HUES64 (cell line): ENCODE measurements at regions not wholly inside any gene's neighbourhood (a gene's known extent, or its start where the extent isn't known, plus 50 kb on each side); places are given as distances from the start of the nearest gene placed in this dataset.

Source experiments
- H3K27ac ChIP-seq: 2 replicates; pipeline ENCODE4 v1.7.0; 2013; ENCODE audit warnings: low read depth, low read length, inconsistent platforms
- H3K27me3 ChIP-seq: 2 replicates; pipeline ENCODE4 v1.6.1; 2013; ENCODE audit warnings: mild to moderate bottlenecking, low read length; ENCODE audit not compliant: insufficient read depth
- H3K36me3 ChIP-seq: 2 replicates; pipeline ENCODE4 v1.6.1; 2013; ENCODE audit warnings: mild to moderate bottlenecking, low read length; ENCODE audit not compliant: insufficient read depth
- H3K4me1 ChIP-seq: 2 replicates; pipeline ENCODE4 v1.6.1; 2013; ENCODE audit warnings: mild to moderate bottlenecking, low read length, moderate library complexity; ENCODE audit not compliant: insufficient read depth
- H3K4me3 ChIP-seq: 2 replicates; pipeline ENCODE4 v1.5.1; 2013; ENCODE audit warnings: mild to moderate bottlenecking, low read length, moderate library complexity
- H3K9ac ChIP-seq: 2 replicates; pipeline ENCODE4 v1.6.1; 2013; ENCODE audit warnings: mild to moderate bottlenecking, low read depth, low read length
- H3K9me3 ChIP-seq: 2 replicates; pipeline ENCODE4 v1.6.1; 2013; ENCODE audit warnings: low read depth, low read length; ENCODE audit not compliant: insufficient read depth
- WGBS: fragments of 150-250, 120-280 bp; methylation state at CpG from one replicate; pipeline ENCODE4 v1.1.7; 2013; ENCODE audit warnings: missing lambda C conversion rate; 5-methylcytosine and 5-hydroxymethylcytosine counted together

GRCh38 chr6:153720732-153721131 lies 318.3 kb upstream of the OPRM1 start:
- Histone ChIP-seq H3K4me3 (no peak overlapping the region), H3K36me3 (no peaks in the 10 kb centered on the region), H3K9me3 (no peaks in the 10 kb centered on the region), H3K27me3 (no peaks in the 10 kb centered on the region), H3K9ac (no peak overlapping the region), H3K27ac (no peak overlapping the region), H3K4me1 (peaks cover 9% of the 10 kb centered on the region; the same call in 1 of the 2 replicates)

- Histone ChIP-seq H3K9ac (no peak overlapping the region), H3K36me3 (no peaks in the 10 kb centered on the region)
Observed at GRCh38 chr6:153705429-153705828, 333.6 kb upstream of the OPRM1 start.

DNA sequence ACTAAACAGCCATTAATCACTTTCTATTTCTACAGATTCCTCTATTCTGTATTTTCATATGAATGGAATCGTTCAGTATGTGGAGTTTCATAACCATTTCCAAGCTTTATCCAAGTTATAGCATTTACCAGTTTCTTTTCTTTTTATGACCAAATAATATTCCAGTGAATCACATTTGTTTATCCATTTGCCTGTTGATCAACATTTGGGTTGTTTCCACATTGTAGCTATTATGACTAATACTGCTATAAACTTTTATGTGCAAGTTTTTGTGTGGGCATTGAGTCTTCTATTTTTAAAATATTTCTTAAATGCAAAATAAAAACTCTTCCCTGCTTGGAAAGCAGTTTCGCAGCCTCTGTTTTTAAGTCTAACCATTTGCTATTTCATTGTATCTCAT lies 336.4 kb upstream of the OPRM1 start:
- H3K27me3 ChIP-seq = no peaks in the 10 kb centered on the region
- H3K27ac ChIP-seq = no peak overlapping the region
- no peaks in the 10 kb centered on the region for H3K36me3 ChIP-seq
- H3K4me3 ChIP-seq = no peak overlapping the region
- peaks cover 6% of the 10 kb centered on the region; the same call in 1 of the 2 replicates for H3K4me1 ChIP-seq
- no peak overlapping the region for H3K9ac ChIP-seq
- H3K9me3 ChIP-seq = peaks cover 18% of the 10 kb centered on the region
- WGBS = 98% methylated on average over 2 of the region's 2 CpGs

More at GRCh38 chr6:153705429-153705828, 333.6 kb upstream of the OPRM1 start:
- Histone ChIP-seq H3K4me1 (no peaks in the 10 kb centered on the region), H3K27me3 (no peaks in the 10 kb centered on the region), H3K9me3 (peaks cover 18% of the 10 kb centered on the region), H3K27ac (no peak overlapping the region), H3K4me3 (no peak overlapping the region)

DNA sequence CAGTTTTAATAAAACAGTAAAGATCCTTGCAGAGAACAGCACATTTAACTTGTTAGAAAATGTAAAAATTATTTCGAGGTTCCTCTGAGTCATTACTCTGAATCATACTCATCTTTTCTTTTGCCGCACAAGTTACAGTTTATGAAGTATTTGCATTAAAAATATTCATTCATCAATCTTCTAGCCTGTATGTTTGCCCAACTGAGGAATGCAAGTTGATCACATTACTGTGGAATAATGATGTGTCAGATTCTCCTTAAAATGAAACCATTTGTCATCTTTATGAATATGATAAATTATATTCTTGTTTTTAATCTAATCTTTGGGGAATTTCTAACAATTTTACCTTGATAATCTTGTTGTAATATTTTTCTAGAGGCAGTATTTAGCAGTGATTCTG lies 340.4 kb upstream of the OPRM1 start:
- Histone ChIP-seq H3K9ac (no peak overlapping the region), H3K36me3 (no peaks in the 10 kb centered on the region), H3K4me1 (peaks cover 6% of the 10 kb centered on the region; the same call in 1 of the 2 replicates), H3K27me3 (no peaks in the 10 kb centered on the region), H3K27ac (no peak overlapping the region), H3K4me3 (no peak overlapping the region), H3K9me3 (no peaks in the 10 kb centered on the region)
- WGBS = no CpG with 5 or more reads among the region's 2 CpGs

GRCh38 chr6:153698001-153698400 lies 341.0 kb upstream of the OPRM1 start:
- Histone ChIP-seq H3K9ac (no peak overlapping the region), H3K4me1 (peaks cover 6% of the 10 kb centered on the region; the same call in 1 of the 2 replicates), H3K27me3 (no peaks in the 10 kb centered on the region), H3K36me3 (no peaks in the 10 kb centered on the region), H3K9me3 (no peaks in the 10 kb centered on the region), H3K4me3 (no peak overlapping the region), H3K27ac (no peak overlapping the region)
- WGBS = 83% methylated on average over 5 of the region's 5 CpGs

DNA sequence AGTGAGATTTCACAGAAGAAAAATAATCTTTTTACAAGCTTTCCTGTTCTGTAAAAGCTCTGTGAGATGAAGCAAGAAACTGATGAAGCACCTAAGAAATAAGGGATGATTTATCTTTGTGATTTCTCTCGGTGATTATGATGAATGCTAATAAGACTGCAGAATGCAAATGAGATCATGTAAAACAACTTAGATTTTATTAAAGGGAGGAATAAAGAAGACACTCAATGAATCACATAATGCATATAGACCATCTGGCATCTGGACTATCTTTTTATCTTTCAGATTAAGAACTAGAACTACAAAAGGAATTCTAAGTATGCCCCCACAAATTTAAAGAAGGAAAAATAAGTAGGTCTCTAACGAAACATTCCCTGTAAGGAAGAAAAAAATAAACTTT lies 361.5 kb upstream of the OPRM1 start:
- WGBS = 90% methylated on average over 1 of the region's 2 CpGs
- H3K36me3 ChIP-seq = no peaks in the 10 kb centered on the region
- no peak overlapping the region for H3K4me3 ChIP-seq
- H3K4me1 ChIP-seq = no peaks in the 10 kb centered on the region
- H3K9me3 ChIP-seq = no peaks in the 10 kb centered on the region
- H3K27ac ChIP-seq = no peak overlapping the region
- no peaks in the 10 kb centered on the region for H3K27me3 ChIP-seq
- no peak overlapping the region for H3K9ac ChIP-seq

GRCh38 chr6:153673750-153674149 lies 365.3 kb upstream of the OPRM1 start:
- WGBS = 73% methylated on average over 2 of the region's 2 CpGs
- Histone ChIP-seq H3K9me3 (no peaks in the 10 kb centered on the region), H3K9ac (no peak overlapping the region), H3K27me3 (no peaks in the 10 kb centered on the region), H3K4me1 (no peaks in the 10 kb centered on the region), H3K27ac (no peak overlapping the region), H3K4me3 (no peak overlapping the region), H3K36me3 (no peaks in the 10 kb centered on the region)

DNA sequence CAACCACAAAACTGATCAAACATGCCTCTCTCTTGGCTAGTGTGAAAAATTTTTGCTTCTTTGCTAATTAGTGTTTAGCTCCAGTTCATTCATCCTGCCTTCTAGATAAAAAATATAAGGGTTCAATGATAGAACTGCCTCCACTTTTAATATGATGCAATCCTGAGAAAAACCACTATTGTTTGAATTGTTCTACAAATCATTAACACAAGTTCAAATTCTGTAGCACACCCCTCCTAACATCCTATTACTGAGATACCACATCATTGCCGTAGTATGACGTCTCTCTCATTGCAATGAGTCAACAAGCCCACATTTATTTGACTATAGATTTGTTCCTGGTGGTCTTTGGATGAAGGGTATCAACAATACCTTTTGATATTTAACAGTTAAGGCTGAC lies 365.8 kb upstream of the OPRM1 start:
- Histone ChIP-seq H3K36me3 (no peaks in the 10 kb centered on the region), H3K27me3 (no peaks in the 10 kb centered on the region), H3K9ac (no peak overlapping the region), H3K4me1 (no peaks in the 10 kb centered on the region), H3K4me3 (no peak overlapping the region), H3K27ac (no peak overlapping the region), H3K9me3 (no peaks in the 10 kb centered on the region)
- WGBS = 78% methylated on average over 2 of the region's 2 CpGs

- H3K9me3 ChIP-seq = no peaks in the 10 kb centered on the region
- H3K36me3 ChIP-seq = no peaks in the 10 kb centered on the region
- H3K9ac ChIP-seq = no peak overlapping the region
- no peaks in the 10 kb centered on the region for H3K4me1 ChIP-seq
- 99% methylated on average over 4 of the region's 4 CpGs for WGBS
- no peak overlapping the region for H3K27ac ChIP-seq
- no peak overlapping the region for H3K4me3 ChIP-seq
- no peaks in the 10 kb centered on the region for H3K27me3 ChIP-seq
Observed at GRCh38 chr6:153670403-153671026, 368.5 kb upstream of the OPRM1 start.

- Histone ChIP-seq H3K4me3 (no peak overlapping the region), H3K27ac (no peak overlapping the region), H3K9ac (no peak overlapping the region), H3K9me3 (no peaks in the 10 kb centered on the region), H3K4me1 (no peaks in the 10 kb centered on the region), H3K36me3 (no peaks in the 10 kb centered on the region), H3K27me3 (no peaks in the 10 kb centered on the region)
- WGBS = 94% methylated on average over 1 of the region's 1 CpG
Observed at GRCh38 chr6:153668758-153669157, 370.3 kb upstream of the OPRM1 start.

- Histone ChIP-seq H3K4me1 (no peaks in the 10 kb centered on the region), H3K9me3 (no peaks in the 10 kb centered on the region), H3K27me3 (no peaks in the 10 kb centered on the region), H3K36me3 (no peaks in the 10 kb centered on the region), H3K9ac (no peak overlapping the region), H3K4me3 (no peak overlapping the region), H3K27ac (no peak overlapping the region)
- 95% methylated on average over 1 of the region's 1 CpG for WGBS
Observed at GRCh38 chr6:153662982-153663381, 376.1 kb upstream of the OPRM1 start.

GRCh38 chr6:153645326-153645725 lies 393.7 kb upstream of the OPRM1 start:
- no peaks in the 10 kb centered on the region for H3K9me3 ChIP-seq
- no peak overlapping the region for H3K27ac ChIP-seq
- no peaks in the 10 kb centered on the region for H3K27me3 ChIP-seq
- H3K36me3 ChIP-seq = no peaks in the 10 kb centered on the region
- no peaks in the 10 kb centered on the region for H3K4me1 ChIP-seq
- H3K4me3 ChIP-seq = no peak overlapping the region
- H3K9ac ChIP-seq = no peak overlapping the region
- WGBS = no CpG with 5 or more reads among the region's 1 CpG
